ENCODE measurements at regions not wholly inside any gene's neighbourhood (a gene's known extent, or its start where the extent isn't known, plus 50 kb on each side); places are given as distances from the start of the nearest gene placed in this dataset.
A peak's percentile ranks its signal among the peaks of the same experiment; 100 is the strongest.

GRCh38 chr12:93122569-93123091 lies 193.5 kb upstream of the EEA1 start:
- no peak for DNase-seq
- Mint-ChIP-seq H3K27ac (no peak overlapping the region), H3K4me1 (no peaks in the 10 kb centered on the region), H3K36me3 (no peaks in the 10 kb centered on the region), H3K27me3 (peaks cover 0 to 4% of the 10 kb centered on the region in 2 donors), H3K4me3 (no peak overlapping the region), H3K9me3 (no peaks in the 10 kb centered on the region)
- Histone ChIP-seq H3K9me3 (ENCODE audit: low read length) (no peaks in the 10 kb centered on the region), H3K27me3 (ENCODE audit: insufficient read depth, low read length, poor library complexity, severe bottlenecking) (no peaks in the 10 kb centered on the region), H3K27ac (ENCODE audit: low read depth, low read length) (no peak overlapping the region), H3K4me3 (ENCODE audit: low read length) (no peak overlapping the region), H3K4me1 (ENCODE audit: insufficient read depth, low read length) (no peaks in the 10 kb centered on the region), H3K36me3 (ENCODE audit: insufficient read depth, low read length) (no peaks in the 10 kb centered on the region)
- POLR2A ChIA-PET, result no interaction called here
- CTCF ChIA-PET, result interaction anchor here (0.6 to 0.9 kb wide), 2 partner anchors 25 to 979 kb away, joined by 3 read pairs; no protein-coding TSS in a partner anchor

- ChIA-PET CTCF (no interaction called here), POLR2A (no interaction called here)
- Histone ChIP-seq H3K27me3 (ENCODE audit: insufficient read depth, low read length, poor library complexity, severe bottlenecking) (no peaks in the 10 kb centered on the region), H3K4me3 (ENCODE audit: low read length) (no peak overlapping the region), H3K4me1 (ENCODE audit: insufficient read depth, low read length) (no peaks in the 10 kb centered on the region), H3K36me3 (ENCODE audit: insufficient read depth, low read length) (no peaks in the 10 kb centered on the region), H3K9me3 (ENCODE audit: low read length) (no peaks in the 10 kb centered on the region), H3K27ac (ENCODE audit: low read depth, low read length) (no peak overlapping the region)
- Mint-ChIP-seq H3K27ac (no peak overlapping the region), H3K9me3 (no peaks in the 10 kb centered on the region), H3K27me3 (peaks cover 0 to under 1% of the 10 kb centered on the region in 2 donors), H3K4me3 (no peak overlapping the region), H3K36me3 (no peaks in the 10 kb centered on the region), H3K4me1 (no peaks in the 10 kb centered on the region)
- DNase-seq, result no peak
Measured at GRCh38 chr12:93125126-93125525, 196.0 kb upstream of the EEA1 start.

- no peak overlapping the region for H3K4me3 ChIP-seq (ENCODE audit: low read length)
- POLR2A ChIA-PET, result no interaction called here
- Mint-ChIP-seq H3K4me1 (no peaks in the 10 kb centered on the region), H3K9me3 (no peaks in the 10 kb centered on the region), H3K36me3 (no peaks in the 10 kb centered on the region), H3K27ac (no peak overlapping the region), H3K4me3 (no peak overlapping the region), H3K27me3 (no peaks in the 10 kb centered on the region)
- DNase-seq, result no peak
- no peaks in the 10 kb centered on the region for H3K4me1 ChIP-seq (ENCODE audit: insufficient read depth, low read length)
- H3K27ac ChIP-seq (ENCODE audit: low read depth, low read length), result no peak overlapping the region
- no peaks in the 10 kb centered on the region for H3K27me3 ChIP-seq (ENCODE audit: insufficient read depth, low read length, poor library complexity, severe bottlenecking)
- CTCF ChIA-PET, result no interaction called here
- H3K36me3 ChIP-seq (ENCODE audit: insufficient read depth, low read length), result no peaks in the 10 kb centered on the region
- no peaks in the 10 kb centered on the region for H3K9me3 ChIP-seq (ENCODE audit: low read length)
Measured at GRCh38 chr12:93126069-93126474, 197.0 kb upstream of the EEA1 start.

GRCh38 chr12:93127107-93127560 lies 198.0 kb upstream of the EEA1 start:
- Histone ChIP-seq H3K36me3 (ENCODE audit: insufficient read depth, low read length) (no peaks in the 10 kb centered on the region), H3K4me1 (ENCODE audit: insufficient read depth, low read length) (no peaks in the 10 kb centered on the region), H3K27ac (ENCODE audit: low read depth, low read length) (no peak overlapping the region), H3K9me3 (ENCODE audit: low read length) (no peaks in the 10 kb centered on the region), H3K27me3 (ENCODE audit: insufficient read depth, low read length, poor library complexity, severe bottlenecking) (no peaks in the 10 kb centered on the region), H3K4me3 (ENCODE audit: low read length) (no peak overlapping the region)
- Mint-ChIP-seq H3K9me3 (no peaks in the 10 kb centered on the region), H3K4me1 (no peaks in the 10 kb centered on the region), H3K4me3 (no peak overlapping the region), H3K36me3 (no peaks in the 10 kb centered on the region), H3K27me3 (no peaks in the 10 kb centered on the region), H3K27ac (no peak overlapping the region)
- POLR2A ChIA-PET, result no interaction called here
- no peak for DNase-seq
- CTCF ChIA-PET, result no interaction called here

- POLR2A ChIA-PET, result no interaction called here
- CTCF ChIA-PET, result no interaction called here
- Histone ChIP-seq H3K9me3 (ENCODE audit: low read length) (no peaks in the 10 kb centered on the region), H3K4me1 (ENCODE audit: insufficient read depth, low read length) (no peaks in the 10 kb centered on the region), H3K27ac (ENCODE audit: low read depth, low read length) (no peak overlapping the region), H3K27me3 (ENCODE audit: insufficient read depth, low read length, poor library complexity, severe bottlenecking) (no peaks in the 10 kb centered on the region), H3K36me3 (ENCODE audit: insufficient read depth, low read length) (no peaks in the 10 kb centered on the region), H3K4me3 (ENCODE audit: low read length) (no peak overlapping the region)
- Mint-ChIP-seq H3K4me1 (no peaks in the 10 kb centered on the region), H3K36me3 (no peaks in the 10 kb centered on the region), H3K4me3 (no peak overlapping the region), H3K27ac (no peak overlapping the region), H3K27me3 (no peaks in the 10 kb centered on the region), H3K9me3 (no peaks in the 10 kb centered on the region)
- DNase-seq, result no peak
Measured at GRCh38 chr12:93127582-93128331, 198.7 kb upstream of the EEA1 start.

GRCh38 chr12:93128332-93128707 lies 199.2 kb upstream of the EEA1 start:
- no peak overlapping the region for H3K27ac ChIP-seq (ENCODE audit: low read depth, low read length)
- no peaks in the 10 kb centered on the region for H3K27me3 ChIP-seq (ENCODE audit: insufficient read depth, low read length, poor library complexity, severe bottlenecking)
- no peaks in the 10 kb centered on the region for H3K36me3 ChIP-seq (ENCODE audit: insufficient read depth, low read length)
- H3K4me3 Mint-ChIP-seq, result no peak overlapping the region
- H3K27me3 Mint-ChIP-seq, result no peaks in the 10 kb centered on the region
- no peak overlapping the region for H3K4me3 ChIP-seq (ENCODE audit: low read length)
- no peaks in the 10 kb centered on the region for H3K4me1 ChIP-seq (ENCODE audit: insufficient read depth, low read length)
- ChIA-PET POLR2A (no interaction called here), CTCF (no interaction called here)
- no peak for DNase-seq
- no peaks in the 10 kb centered on the region for H3K4me1 Mint-ChIP-seq
- no peaks in the 10 kb centered on the region for H3K36me3 Mint-ChIP-seq
- no peaks in the 10 kb centered on the region for H3K9me3 Mint-ChIP-seq
- H3K9me3 ChIP-seq (ENCODE audit: low read length), result no peaks in the 10 kb centered on the region
- no peak overlapping the region for H3K27ac Mint-ChIP-seq

GRCh38 chr12:93130366-93131054 lies 201.4 kb upstream of the EEA1 start:
- Histone ChIP-seq H3K4me1 (ENCODE audit: insufficient read depth, low read length) (peaks cover 3% of the 10 kb centered on the region), H3K9me3 (ENCODE audit: low read length) (no peaks in the 10 kb centered on the region), H3K36me3 (ENCODE audit: insufficient read depth, low read length) (no peaks in the 10 kb centered on the region), H3K27ac (ENCODE audit: low read depth, low read length) (no peak overlapping the region), H3K27me3 (ENCODE audit: insufficient read depth, low read length, poor library complexity, severe bottlenecking) (no peaks in the 10 kb centered on the region), H3K4me3 (ENCODE audit: low read length) (no peak overlapping the region)
- ChIA-PET CTCF (no interaction called here), POLR2A (no interaction called here)
- Mint-ChIP-seq H3K4me3 (no peak overlapping the region), H3K36me3 (no peaks in the 10 kb centered on the region), H3K9me3 (no peaks in the 10 kb centered on the region), H3K27ac (peak overlapping the region in 1 of 8 donors; percentile 77), H3K27me3 (no peaks in the 10 kb centered on the region), H3K4me1 (peaks cover 5 to 8% (median 7%) of the 10 kb centered on the region in 3 donors)
- no peak for DNase-seq

GRCh38 chr12:93133361-93133760 lies 204.3 kb upstream of the EEA1 start:
- Histone ChIP-seq H3K4me3 (ENCODE audit: low read length) (no peak overlapping the region), H3K27ac (ENCODE audit: low read depth, low read length) (no peak overlapping the region), H3K36me3 (ENCODE audit: insufficient read depth, low read length) (no peaks in the 10 kb centered on the region), H3K4me1 (ENCODE audit: insufficient read depth, low read length) (peaks cover 3% of the 10 kb centered on the region), H3K9me3 (ENCODE audit: low read length) (no peaks in the 10 kb centered on the region), H3K27me3 (ENCODE audit: insufficient read depth, low read length, poor library complexity, severe bottlenecking) (no peaks in the 10 kb centered on the region)
- ChIA-PET CTCF (no interaction called here), POLR2A (no interaction called here)
- Mint-ChIP-seq H3K4me1 (peaks cover 9 to 15% (median 15%) of the 10 kb centered on the region in 3 donors), H3K36me3 (no peaks in the 10 kb centered on the region), H3K27ac (no peak overlapping the region), H3K27me3 (no peaks in the 10 kb centered on the region), H3K9me3 (no peaks in the 10 kb centered on the region), H3K4me3 (no peak overlapping the region)
- no peak for DNase-seq
